H1 (cell line): ENCODE measurements at regions not wholly inside any gene's neighbourhood (a gene's known extent, or its start where the extent isn't known, plus 50 kb on each side); places are given as distances from the start of the nearest gene placed in this dataset.

Experiments used
- TF ChIP-seq, protein P1 (sequence below): IDR thresholded peaks from 2 replicates; pipeline ENCODE4 v1.6.1; 2012; ENCODE audit warnings: inconsistent platforms

DNA sequence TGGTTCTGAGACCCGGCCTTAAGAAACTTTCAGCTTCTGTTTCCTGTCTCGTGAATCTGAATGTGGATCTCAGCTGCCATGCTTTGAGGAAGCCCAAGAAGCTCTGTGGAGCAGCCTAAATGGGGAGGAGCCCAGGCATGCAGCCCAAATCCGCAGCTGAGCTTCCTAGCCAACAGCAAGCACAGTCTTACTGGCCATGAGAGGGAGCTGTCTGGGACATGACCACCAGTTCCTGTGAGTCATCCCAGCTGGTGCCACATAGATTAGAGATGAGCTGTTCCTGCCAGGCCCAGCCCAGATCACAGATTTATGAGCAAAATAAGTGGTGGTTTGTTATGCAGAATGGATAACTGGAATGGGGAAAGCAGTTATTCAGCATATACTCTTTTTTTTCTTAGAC is 224.4 kb upstream of the APCDD1 start (continued):
- TF ChIP-seq, protein P1, sequence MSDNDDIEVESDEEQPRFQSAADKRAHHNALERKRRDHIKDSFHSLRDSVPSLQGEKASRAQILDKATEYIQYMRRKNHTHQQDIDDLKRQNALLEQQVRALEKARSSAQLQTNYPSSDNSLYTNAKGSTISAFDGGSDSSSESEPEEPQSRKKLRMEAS: no peak
